ENCODE measurements at regions not wholly inside any gene's neighbourhood (a gene's known extent, or its start where the extent isn't known, plus 50 kb on each side); places are given as distances from the start of the nearest gene placed in this dataset.

DNA sequence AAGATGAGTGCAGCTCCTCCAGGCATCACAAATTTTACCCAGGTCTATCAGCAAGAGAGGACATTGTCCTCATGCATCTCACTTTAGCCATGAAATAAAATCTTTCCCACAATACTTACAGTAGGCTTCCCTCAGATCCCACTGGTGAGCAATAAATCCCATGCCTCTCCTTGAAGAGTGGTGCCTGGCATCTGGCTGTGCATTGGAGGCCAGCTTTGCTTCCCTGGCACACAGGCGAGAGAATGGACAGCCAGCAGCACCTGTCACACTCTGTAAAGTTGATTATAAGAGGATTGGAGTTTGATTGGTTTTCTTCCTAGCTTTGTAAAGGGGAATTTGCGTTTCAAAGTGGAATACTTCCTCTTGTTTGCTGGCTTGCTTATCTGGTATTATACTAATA, 1153.9 kb downstream of the AACS start:
- TF ChIP-seq, protein P1, sequence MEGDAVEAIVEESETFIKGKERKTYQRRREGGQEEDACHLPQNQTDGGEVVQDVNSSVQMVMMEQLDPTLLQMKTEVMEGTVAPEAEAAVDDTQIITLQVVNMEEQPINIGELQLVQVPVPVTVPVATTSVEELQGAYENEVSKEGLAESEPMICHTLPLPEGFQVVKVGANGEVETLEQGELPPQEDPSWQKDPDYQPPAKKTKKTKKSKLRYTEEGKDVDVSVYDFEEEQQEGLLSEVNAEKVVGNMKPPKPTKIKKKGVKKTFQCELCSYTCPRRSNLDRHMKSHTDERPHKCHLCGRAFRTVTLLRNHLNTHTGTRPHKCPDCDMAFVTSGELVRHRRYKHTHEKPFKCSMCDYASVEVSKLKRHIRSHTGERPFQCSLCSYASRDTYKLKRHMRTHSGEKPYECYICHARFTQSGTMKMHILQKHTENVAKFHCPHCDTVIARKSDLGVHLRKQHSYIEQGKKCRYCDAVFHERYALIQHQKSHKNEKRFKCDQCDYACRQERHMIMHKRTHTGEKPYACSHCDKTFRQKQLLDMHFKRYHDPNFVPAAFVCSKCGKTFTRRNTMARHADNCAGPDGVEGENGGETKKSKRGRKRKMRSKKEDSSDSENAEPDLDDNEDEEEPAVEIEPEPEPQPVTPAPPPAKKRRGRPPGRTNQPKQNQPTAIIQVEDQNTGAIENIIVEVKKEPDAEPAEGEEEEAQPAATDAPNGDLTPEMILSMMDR (IDR thresholded peaks at IDR 0.05; ENCODE audit: insufficient read depth, low read length, poor library complexity, severe bottlenecking): no peak
- TF ChIP-seq EZH2phosphoT487 (conservative IDR thresholded peaks at IDR 0.05; ENCODE audit: low read length): no peak
